ENCODE measurements at regions not wholly inside any gene's neighbourhood (a gene's known extent, or its start where the extent isn't known, plus 50 kb on each side); places are given as distances from the start of the nearest gene placed in this dataset.

DNA sequence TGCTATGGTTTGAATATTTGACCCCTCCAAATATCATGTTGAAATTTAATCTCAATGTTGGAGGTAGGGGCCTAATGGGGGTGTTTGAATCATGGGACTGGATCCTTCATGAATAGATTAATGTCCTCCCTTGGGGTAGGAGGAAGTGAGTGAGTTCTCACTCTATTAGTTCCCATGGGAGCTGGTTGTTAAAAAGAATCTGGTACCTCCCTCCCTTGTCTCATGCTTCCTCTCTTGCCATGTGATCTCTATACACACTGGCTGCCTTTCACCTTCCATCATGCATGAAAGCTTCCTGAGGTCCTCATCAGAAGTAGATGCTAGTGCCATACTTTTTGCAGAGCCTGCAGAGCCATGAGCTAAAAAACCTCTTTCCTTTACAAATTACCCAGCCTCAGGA is 177.7 kb upstream of the MCTP2 start:
- DNase-seq: no peak

DNA sequence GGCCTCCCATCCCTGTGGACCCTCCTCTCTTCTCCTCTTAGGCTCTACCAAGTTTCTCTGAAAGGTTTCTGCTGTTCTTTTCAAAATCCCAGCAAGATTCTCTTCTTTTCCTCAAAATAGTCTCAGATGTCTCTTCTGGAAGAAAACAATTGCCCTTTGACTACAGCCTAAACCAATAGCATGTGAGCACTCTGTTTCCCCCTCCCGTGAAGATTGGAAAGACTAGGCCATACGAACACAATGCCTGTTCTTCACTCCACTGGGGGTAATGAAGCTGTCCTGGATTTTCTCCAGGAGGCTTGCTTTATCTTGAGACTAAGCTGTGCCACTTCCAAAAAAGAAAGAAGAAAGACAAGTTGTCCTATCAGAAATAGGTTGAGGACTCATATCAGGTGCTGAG is 178.7 kb upstream of the MCTP2 start:
- DNase-seq: no peak

DNA sequence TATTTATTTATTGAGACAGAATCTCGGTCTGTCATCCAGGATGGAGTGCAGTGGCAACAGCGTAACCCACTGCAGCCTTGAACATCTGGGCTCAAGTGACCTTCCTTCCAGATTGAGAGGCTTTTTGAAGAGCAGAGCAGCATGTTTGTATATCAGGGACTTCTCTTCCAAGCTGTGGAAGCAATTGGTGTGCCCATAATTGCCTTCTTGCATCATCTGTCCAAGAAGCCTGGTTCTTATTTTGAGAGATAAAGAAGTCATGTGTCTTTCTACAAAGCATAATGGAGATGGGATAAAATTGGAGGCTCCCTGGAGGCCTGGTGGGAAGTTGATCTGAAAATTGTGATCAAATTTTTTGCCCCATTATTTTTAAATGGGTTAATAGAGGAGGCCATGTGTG is 183.8 kb upstream of the MCTP2 start:
- DNase-seq: no peak

DNA sequence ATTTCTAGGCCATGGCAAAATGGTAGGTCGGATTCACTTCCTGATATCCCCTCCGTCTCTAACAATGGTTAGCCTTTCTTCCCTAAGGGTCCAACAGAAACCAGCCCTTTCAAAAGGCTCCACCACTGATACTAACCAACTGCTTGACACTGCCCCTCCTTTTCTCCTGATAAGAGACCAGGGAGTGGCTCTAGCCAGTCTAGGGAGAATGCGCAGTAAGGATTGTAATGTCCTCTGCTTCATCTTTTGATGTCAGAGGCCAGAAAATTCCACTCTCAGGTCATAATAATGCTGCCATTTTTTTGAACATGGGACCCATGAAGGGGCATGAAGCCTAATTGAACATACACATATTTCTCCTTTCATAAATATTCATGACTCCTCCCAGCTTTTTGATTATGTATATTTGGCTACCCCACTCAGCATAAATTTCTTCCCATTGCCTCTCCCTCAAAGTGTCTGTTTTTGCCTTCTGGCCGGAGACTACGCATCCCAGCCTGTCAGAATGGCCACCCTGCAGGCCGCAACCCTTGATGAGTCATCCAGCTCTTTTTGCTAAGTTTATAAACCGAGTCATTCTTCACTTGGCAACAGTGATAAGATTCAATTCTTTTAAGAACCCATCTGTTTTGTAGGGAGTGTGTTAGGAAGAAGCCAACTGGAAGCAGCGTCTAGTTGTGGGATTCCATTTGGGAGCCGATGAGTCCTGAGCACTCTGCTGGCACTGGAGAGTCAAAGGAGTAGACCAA is 189.0 kb upstream of the MCTP2 start:
- DNase-seq: no peak

DNA sequence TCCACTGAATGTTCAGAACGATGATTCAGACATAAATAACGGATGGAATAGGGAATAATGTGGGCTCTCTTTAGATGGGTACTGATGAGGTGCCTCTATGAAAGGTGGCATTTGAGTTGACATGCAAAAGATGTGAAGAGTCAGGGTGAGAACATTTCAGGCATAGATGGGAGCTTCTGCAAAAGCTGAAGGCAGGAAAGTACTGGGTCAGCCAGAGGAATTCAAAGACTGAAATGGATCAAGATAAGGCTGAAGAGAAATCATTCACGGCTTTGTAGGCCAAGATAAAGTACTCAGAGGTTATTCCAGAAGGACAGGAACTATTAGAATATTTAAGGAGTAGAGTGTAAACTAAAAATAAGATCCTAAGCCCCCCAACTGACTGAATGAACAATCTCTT is 189.6 kb upstream of the MCTP2 start:
- DNase-seq: no peak

DNA sequence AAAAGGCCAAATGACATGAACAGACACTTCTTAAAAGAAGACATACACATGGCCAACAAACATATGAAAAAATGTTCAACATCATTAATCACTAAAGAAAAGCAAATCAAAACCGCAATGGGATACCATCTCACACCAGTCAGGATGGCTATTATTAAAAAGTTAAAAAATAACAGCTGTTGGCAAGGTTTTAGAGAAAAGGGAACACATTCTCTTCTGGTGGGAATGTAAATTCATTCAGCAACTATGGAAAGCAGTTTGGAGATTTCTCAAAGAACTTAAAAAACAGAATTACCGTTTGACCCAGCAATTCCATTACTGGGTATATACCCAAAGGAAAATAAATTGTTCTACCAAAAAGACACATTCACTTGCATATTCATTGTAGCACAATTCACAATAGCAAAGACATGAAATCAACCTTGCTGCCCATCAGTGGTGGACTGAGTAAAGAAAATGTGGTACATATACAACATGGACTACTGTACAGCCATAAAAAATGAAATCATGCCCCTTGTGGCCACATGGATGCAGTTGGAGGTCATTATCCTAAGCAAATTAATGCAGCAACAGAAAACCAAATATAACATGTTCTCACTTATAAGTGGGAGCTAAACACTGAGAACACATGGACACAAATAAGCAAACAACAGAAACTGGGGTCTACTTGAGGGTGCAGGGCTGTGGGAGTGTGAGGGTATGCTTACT is 190.7 kb upstream of the MCTP2 start:
- DNase-seq: no peak

DNA sequence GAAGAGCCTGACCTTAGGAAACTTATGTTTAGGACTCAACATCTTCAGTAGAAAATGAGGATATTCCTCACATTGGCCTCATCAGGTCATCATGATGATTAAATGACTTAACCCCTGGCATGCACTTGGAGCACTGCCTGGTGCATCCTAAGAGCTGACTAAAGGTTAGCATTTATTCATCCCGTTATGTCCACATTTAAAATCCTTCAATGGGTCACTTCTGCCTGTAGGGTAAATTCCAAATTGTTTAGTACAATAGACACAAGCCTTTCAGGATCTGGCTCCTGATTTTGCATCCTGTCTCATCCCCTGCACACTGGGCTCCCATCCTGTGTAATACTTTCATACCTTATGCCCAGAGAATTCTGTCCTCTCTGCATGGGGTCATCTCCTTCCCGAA is 195.2 kb upstream of the MCTP2 start:
- no peak for DNase-seq

DNA sequence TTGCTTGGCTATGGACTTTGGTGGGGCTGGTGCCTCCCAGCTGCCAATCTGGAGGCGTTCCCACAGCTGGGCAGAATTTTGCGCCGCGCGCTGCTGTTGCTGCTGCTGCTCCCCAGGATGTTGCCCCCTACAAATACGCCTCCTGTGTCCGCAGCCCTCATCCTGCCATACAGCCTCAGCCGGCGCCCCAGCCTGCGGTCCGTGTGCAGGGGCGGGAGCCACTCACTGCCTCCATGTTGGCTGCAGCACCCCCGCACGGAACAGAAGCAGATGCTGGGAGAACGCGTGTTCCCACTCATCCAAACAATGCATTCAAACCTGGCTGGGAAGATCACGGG is 197.7 kb upstream of the MCTP2 start:
- DNase-seq: no peak

DNA sequence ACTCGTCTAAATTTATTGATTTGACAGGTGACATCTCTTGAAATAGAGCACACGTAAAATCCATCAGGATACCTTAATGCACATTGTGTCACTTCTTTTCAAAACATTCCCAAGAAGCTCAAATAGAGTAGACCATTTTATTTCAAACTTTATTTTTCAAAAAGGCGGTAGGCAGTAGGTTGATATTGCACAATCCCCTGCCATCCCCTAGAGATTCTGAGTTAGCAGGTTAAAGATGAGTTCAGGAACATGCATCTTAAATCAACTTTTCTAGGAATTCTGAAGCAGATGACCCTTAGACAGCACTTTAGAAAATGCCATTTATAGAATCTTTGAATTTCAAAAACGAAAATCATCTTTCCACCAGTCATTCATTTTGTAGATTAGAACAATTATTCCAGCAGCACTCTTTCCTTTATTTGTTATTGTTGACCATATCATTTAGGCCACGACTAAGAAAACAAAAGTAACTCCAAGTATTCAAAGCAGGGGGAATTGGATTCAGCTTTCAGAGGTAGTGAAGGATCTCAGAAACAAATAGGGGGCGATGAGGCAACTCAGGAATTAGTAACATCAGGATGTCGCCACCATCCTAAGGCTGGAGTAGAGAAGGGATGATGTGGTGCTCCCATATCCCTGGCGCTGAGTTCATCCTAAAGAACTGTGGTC is 198.2 kb upstream of the MCTP2 start:
- no peak for DNase-seq

DNA sequence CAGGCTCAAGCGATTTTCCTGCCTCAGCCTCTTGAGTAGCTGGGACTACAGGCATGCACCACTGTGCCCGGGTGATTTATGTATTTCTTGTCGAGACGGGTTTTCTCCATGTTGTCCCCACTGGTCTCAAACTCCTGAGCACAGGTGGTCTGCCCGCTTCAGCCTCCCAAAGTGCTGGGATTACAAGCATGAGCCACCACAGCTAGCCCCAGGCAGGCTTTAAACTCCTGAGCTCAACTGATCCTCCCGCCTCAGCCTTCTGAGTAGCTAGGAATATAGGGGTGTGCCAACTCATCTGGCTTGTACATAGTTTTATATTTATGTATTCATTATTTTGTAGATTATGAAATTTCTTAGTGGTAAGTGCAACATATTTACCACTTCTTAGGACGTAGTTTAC is 198.8 kb upstream of the MCTP2 start:
- DNase-seq: no peak

DNA sequence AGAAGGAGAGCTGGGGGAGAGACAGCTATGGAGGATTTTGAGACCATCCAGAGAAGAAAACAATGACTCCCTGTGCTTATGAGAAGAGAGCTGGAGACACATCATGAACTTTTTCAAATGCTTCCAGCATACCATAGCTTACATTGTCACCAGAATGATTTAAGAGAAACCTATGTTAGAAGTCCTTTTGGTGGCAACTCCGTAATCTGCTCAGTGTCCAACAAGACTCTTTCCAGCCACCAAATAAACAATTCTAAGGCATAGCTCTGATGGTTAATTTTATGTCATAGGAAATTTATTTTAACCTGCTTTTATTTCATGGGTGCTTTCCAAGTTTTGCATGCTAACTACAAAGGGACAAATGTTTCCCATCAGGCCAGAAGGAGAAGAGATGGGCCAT is 200.3 kb upstream of the MCTP2 start:
- DNase-seq: no peak

DNA sequence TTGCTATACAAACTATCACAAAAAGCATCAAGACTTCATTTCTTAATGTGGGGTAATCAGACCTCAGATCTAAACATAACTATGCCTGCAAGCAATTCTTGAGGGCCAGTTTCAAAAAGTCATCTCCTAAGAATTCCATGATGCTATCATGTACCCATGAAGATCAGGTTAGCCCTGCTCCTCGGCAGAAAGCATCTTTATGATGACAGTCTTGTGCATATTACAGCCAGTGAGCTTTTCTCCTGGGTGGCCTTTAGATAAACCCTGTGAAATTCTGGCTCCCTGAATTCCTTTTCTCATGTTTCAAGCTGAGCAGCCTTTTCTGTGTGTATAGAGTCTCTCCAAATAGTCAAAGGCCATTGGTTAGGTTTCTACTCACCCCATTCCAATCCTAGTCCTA is 201.9 kb upstream of the MCTP2 start:
- no peak for DNase-seq

DNA sequence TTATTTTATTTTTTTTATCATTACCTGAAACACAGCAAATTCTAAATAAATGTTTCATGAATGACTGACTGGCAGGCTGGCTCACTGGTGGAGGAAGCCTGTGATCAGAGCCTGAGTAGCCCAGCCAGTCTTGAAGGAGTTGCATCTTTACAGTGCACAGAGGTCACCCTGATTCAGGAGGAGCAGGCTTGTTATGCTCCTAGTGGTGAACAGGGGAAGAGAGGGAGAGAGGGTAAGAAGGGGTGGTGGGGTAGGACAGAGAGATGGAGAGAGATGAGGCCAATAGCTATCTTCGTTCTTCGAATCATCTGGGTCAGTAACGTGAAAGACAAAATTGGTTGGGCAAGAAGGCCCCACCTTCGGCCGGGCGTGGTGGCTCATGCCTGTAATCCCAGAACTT is 202.6 kb upstream of the MCTP2 start:
- no peak for DNase-seq

DNA sequence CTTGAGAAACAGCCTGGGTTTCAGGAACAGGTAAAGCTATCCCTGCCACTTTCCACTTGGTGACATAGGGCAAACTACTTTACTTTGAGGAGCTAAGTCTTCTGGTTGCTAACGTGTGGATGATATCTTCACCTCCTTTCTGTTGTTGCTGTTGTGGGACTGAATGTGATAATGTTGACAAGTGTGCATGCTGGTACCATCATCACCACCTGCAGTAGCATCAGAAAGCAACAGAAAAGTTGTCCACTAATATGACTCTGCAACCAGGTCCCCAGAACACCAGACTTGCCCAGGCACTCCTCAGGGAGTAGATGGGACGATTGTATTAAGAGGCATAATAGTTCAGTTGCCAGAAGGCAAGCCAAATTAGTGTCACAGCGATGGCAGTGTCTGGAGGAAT is 203.2 kb upstream of the MCTP2 start:
- DNase-seq: no peak

DNA sequence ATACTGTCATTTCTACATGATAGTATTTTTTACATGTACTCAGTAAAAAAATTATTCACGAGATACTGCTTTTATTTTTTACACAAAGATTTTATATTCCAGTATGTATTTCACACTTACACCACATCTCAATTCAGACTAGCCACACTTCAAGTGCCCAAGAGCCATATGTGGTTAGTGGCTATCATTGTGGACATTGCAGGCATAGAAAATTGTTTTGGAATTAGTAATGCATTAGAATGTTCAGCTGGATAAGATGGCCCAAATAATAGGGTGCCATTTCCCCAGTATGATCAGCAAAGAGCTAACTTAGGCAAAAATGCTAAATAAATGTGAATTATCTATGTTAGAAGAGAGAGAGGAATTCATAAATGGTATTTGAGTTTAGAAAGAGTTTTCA is 203.8 kb upstream of the MCTP2 start:
- DNase-seq: no peak

DNA sequence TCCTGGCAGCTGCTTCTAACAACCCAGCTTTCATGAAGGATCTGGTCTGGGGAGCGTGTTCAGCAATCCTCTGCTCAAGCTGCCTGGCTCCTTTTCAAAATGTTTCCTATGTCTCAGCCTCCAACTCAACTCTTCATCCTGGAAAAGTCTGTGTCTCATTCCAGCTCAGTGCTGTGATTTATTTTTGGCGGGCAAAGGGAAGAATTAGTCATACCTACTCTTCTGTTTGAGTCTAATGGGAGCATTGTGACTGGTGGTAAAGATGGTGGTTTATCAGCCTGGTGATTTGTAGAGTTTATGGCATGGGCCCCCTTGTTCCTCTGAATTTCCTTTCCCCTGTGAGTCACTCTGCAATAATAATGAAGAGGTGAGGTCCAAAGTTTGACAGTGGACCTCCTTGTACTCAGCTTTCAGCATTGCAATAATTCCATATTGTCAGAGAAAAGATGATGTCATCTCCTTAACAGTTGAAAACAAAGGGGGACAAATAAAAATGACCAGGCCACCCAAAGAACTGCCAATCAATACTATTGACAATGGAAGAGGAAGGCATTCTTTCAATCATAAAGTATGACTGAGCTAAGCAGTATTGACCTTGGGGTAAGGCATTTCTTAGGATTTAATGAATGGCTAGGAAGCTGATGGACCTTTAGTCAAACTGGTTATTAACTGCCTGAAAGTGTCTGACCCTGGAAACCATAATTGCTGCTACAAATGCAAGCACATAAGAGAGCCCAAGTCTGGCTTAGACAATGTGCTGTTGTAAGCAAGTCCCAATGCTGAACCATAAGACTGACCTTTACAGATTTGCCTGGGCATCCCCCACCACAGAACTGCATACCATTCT is 204.7 kb upstream of the MCTP2 start:
- DNase-seq: peak; percentile 54

DNA sequence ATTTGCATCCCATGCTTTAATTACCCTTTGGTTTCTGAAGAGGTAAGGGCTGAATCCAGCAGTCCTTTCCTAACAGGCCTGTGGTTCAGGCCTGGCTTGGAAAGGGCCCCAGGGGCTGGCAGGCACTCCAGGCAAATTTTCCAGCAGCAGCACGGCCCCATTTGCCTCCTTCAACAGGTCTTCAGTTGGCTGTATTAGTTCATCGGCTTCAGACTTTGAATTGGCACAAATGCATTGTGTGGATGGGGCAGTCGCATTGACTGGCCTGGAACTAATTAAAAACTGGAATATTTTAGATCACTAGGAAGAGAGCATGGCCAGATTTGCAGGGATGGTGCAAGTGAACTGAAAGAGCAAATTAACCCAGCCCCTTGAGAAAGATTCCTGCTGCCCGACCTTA is 207.8 kb upstream of the MCTP2 start:
- no peak for DNase-seq

DNA sequence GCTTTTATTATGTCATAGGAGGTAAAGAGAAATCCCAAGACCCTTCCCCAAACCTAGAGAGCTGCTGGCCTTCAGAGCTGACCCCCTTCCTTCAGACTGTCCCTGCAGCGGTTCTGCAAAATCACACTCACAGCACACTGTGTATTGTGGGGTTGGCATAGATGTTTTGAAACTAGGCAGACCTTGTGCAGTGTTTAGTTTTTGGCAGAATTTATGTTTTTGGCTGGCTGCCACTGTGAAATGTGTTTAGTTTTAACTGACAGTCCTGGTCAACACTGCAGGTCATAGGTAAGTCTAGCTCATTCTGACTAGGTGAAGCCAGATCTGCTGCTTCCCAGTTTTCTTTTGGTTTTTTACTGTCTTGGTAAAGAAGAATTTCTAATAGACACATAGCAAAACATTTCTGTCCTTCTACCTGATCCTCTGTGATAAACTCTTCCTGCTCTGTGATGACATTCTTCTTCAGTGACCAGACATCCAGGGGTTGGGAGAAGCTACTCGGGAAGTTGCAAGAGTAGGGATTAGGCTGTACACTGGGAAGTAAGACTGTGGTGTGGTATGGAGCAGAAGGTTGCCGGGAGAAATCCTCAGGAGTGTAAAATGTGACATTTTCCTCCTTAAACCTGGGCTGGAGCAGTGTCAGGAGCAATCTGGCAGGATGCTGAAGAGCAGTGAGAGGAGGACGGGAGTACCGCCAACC is 209.6 kb upstream of the MCTP2 start:
- DNase-seq: no peak

DNA sequence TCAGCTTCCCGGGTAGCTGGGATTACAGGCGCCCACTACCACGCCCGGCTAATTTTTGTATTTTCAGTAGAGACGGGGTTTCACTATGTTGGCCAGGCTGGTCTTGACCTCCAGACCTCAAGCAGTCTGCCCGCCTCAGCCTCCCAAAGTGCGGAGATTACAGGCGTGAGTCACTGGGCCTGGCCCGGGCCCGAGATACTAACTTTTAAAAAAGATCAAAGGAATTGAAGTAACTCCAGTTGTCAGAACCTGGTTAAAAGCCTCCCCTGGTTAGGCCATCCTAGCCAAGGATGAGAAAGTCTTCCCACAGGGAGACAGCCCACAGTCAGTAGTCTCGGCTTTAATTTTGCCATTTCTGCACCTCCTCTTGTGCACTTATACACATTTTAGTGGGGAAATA is 212.3 kb upstream of the MCTP2 start:
- DNase-seq: no peak

DNA sequence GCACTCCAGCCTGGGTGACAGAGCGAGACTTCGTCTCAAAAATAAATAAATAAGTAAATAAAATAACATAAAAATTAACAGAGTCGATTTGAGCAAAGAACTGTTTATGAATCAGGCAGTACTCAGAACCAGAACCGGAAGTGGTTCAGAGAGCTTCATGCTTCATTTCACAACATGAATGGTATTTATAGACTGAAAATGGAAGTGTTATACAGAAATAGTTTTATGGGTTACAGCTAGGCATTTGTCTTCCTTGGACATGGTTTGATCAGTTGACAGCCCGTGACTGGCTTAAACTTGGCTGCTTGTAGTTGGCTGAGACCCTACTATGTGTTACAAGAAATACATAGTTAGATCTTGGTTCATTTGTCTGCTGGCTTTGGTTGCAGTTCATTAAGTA is 216.0 kb upstream of the MCTP2 start:
- DNase-seq: no peak

DNA sequence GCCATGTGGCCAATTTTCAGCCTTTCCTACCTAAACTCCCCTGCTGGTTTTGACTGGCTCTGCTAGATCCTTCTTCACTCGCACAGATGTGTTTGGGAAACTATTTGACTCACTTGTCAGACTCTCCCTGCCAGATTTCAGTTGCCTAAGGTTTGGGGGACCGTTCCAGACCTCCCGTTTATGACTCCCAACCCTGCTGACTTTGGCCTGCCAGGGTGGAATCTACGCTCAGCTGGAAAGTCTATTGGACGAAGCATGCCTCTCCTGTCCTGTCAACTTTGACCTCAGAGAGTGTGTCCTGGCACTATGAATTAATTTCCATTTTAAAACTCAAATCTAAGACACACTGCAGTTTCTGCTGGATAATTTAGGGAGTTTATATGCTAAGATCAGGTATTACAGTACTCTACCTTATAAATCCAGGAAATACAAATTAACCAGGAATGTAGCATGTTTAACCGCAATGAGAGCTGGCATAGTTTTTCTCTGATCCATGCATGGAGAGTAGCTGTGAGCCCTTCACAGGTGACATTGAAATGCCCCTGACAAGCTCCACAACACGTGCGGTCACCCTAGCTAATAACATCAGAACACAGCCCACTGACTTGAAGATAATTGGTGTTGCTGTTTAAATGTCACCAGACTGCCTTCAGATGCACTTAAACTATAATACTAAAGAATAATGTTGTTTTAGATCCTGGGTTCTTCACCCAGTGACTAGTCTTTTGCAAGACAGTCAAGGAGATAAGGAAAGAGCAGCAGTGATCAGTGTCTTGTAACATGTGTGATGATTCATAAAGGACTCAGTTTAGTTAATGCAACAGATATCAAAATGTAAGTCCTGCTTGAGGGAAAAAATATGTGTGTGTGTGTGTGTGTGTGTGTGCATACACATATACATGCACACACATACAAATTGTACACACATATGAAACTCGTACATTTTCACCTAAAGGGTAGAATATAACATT is 223.0 kb upstream of the MCTP2 start:
- DNase-seq: no peak

Measured in skin of body (tissue), 1 donor.